ENCODE measurements at regions not wholly inside any gene's neighbourhood (a gene's known extent, or its start where the extent isn't known, plus 50 kb on each side); places are given as distances from the start of the nearest gene placed in this dataset.
"Not testable (repeated sequence)": the region's sequence is repeated elsewhere in the genome, so short reads cannot be mapped to it uniquely, and the experiment has no call there.

- no peaks in the 10 kb centered on the region for H3K4me1 Mint-ChIP-seq (ENCODE audit: low read depth)
- H3K9me3 Mint-ChIP-seq = peaks cover 12% of the 10 kb centered on the region
- H3K36me3 Mint-ChIP-seq (ENCODE audit: low read depth) = no peaks in the 10 kb centered on the region
- H3K27ac Mint-ChIP-seq = no peak overlapping the region
- H3K4me3 Mint-ChIP-seq = no peak overlapping the region
- peaks cover 6% of the 10 kb centered on the region for H3K27me3 Mint-ChIP-seq (ENCODE audit: low read depth)
Measured at GRCh38 chr3:14057701-14058100, 67.0 kb downstream of the CHCHD4 start.

DNA sequence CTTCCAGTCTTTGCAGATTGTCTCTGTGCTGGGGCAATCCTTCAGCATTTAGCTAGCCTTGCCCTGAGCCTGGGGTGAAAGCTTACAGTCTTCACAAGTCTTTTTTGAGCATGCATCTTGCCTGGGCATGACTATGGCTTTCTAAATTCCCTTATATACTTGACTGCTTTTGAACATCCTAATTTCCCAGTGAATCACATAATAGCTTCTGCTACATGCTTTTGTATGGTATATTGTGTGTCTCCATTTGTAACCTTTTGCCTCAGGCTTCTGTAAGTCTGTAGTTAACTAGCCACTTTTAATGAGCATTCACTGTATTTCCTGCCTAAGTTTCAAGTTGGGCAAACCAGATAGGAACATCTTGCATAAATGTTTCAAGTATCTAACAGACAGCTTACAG, 76.8 kb downstream of the CHCHD4 start:
- no peak overlapping the region for H3K4me3 Mint-ChIP-seq
- no peaks in the 10 kb centered on the region for H3K4me1 Mint-ChIP-seq (ENCODE audit: low read depth)
- H3K36me3 Mint-ChIP-seq (ENCODE audit: low read depth) = no peaks in the 10 kb centered on the region
- no peaks in the 10 kb centered on the region for H3K9me3 Mint-ChIP-seq
- H3K27ac Mint-ChIP-seq = no peak overlapping the region
- H3K27me3 Mint-ChIP-seq (ENCODE audit: low read depth) = peaks cover 9% of the 10 kb centered on the region

DNA sequence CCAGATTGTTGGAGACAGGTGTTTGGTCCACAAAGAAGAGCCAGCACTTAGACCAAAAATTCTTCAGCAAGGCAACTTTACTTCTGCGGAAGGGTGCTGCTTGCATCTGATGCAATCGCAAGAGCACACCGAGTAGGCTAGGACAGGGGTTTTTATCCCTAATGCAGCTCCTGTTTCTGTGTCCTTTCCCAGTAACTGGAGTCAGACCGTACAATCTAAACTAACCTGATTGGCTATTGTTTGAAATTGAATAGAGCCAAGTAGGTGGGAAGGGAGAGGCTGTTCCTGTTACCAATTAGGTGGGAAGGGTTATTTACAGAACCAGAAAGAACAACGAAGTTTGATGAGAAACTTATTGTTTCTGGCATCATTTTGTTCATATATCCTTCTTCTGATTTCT, 77.6 kb downstream of the CHCHD4 start:
- no peak overlapping the region for H3K27ac Mint-ChIP-seq
- H3K9me3 Mint-ChIP-seq = no peaks in the 10 kb centered on the region
- no peaks in the 10 kb centered on the region for H3K4me1 Mint-ChIP-seq (ENCODE audit: low read depth)
- H3K27me3 Mint-ChIP-seq (ENCODE audit: low read depth) = peaks cover 8% of the 10 kb centered on the region
- no peak overlapping the region for H3K4me3 Mint-ChIP-seq
- H3K36me3 Mint-ChIP-seq (ENCODE audit: low read depth) = no peaks in the 10 kb centered on the region

GRCh38 chr3:14042680-14043079, 82.0 kb downstream of the CHCHD4 start:
- H3K4me1 Mint-ChIP-seq (ENCODE audit: low read depth) = no peaks in the 10 kb centered on the region
- no peak overlapping the region for H3K4me3 Mint-ChIP-seq
- no peaks in the 10 kb centered on the region for H3K36me3 Mint-ChIP-seq (ENCODE audit: low read depth)
- H3K9me3 Mint-ChIP-seq = peaks cover 5% of the 10 kb centered on the region
- H3K27me3 Mint-ChIP-seq (ENCODE audit: low read depth) = peaks cover 5% of the 10 kb centered on the region
- H3K27ac Mint-ChIP-seq = no peak overlapping the region

DNA sequence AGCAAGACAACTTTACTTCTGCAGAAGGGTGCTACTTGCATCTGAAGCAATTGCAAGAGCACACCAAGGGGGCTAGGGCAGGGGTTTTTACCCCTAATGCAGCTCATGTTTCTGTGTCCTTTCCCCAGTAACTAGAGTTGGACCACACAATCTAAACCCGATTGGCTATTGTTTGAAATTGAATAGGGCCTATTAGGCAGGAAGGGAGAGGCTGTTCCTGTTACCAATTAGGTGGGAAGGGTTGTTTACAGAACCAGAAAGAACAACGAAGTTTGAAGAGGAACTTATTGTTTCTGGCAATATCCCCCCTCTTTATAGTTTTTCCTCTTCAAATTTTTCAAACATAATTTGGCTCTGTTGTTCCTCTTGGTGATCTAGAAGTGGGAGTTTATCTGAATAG, 85.5 kb downstream of the CHCHD4 start:
- Mint-ChIP-seq H3K36me3 (ENCODE audit: low read depth) (no peaks in the 10 kb centered on the region), H3K4me1 (ENCODE audit: low read depth) (no peaks in the 10 kb centered on the region), H3K27ac (no peak overlapping the region), H3K27me3 (ENCODE audit: low read depth) (peaks cover 5% of the 10 kb centered on the region), H3K4me3 (no peak overlapping the region), H3K9me3 (peaks cover 13% of the 10 kb centered on the region)

- Mint-ChIP-seq H3K9me3 (peaks cover 13% of the 10 kb centered on the region), H3K36me3 (ENCODE audit: low read depth) (no peaks in the 10 kb centered on the region), H3K4me1 (ENCODE audit: low read depth) (no peaks in the 10 kb centered on the region), H3K4me3 (no peak overlapping the region), H3K27ac (no peak overlapping the region), H3K27me3 (ENCODE audit: low read depth) (peaks cover 5% of the 10 kb centered on the region)
Measured at GRCh38 chr3:14037211-14037610, 87.5 kb downstream of the CHCHD4 start.

GRCh38 chr3:14033023-14033422, 91.6 kb downstream of the CHCHD4 start:
- Mint-ChIP-seq H3K4me3 (no peak overlapping the region), H3K4me1 (ENCODE audit: low read depth) (no peaks in the 10 kb centered on the region), H3K27ac (no peak overlapping the region), H3K36me3 (ENCODE audit: low read depth) (no peaks in the 10 kb centered on the region), H3K9me3 (peaks cover 13% of the 10 kb centered on the region), H3K27me3 (ENCODE audit: low read depth) (peaks cover 5% of the 10 kb centered on the region)

- Mint-ChIP-seq H3K27me3 (ENCODE audit: low read depth) (peaks cover 5% of the 10 kb centered on the region), H3K27ac (no peak overlapping the region), H3K9me3 (peaks cover 10% of the 10 kb centered on the region), H3K36me3 (ENCODE audit: low read depth) (no peaks in the 10 kb centered on the region), H3K4me1 (ENCODE audit: low read depth) (no peaks in the 10 kb centered on the region), H3K4me3 (no peak overlapping the region)
Measured at GRCh38 chr3:14031271-14031670, 93.4 kb downstream of the CHCHD4 start.

- not testable (repeated sequence) for H3K4me1 Mint-ChIP-seq (ENCODE audit: low read depth); H3K27ac Mint-ChIP-seq; H3K36me3 Mint-ChIP-seq (ENCODE audit: low read depth); H3K27me3 Mint-ChIP-seq (ENCODE audit: low read depth); H3K4me3 Mint-ChIP-seq
- H3K9me3 Mint-ChIP-seq = peaks cover 13% of the 10 kb centered on the region
Measured at GRCh38 chr3:14029390-14029995, 95.2 kb downstream of the CHCHD4 start.

DNA sequence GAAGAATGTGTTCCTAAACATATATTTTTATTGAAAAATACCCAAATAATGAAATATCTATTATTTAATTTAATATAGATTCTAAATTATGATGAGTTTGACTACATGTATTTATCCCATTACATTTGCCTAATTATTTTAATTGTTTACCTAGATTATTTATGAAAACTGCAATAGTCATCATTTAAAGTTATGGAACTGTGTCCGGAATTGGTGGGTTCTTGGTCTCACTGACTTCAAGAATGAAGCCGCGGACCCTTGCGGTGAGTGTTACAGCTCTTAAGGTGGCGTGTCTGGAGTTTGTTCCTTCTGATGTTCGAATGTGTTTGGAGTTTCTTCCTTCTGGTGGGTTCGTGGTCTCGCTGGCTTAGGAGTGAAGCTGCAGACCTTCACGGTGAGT, 96.5 kb downstream of the CHCHD4 start:
- not testable (repeated sequence) for H3K27ac Mint-ChIP-seq; H3K27me3 Mint-ChIP-seq (ENCODE audit: low read depth); H3K4me3 Mint-ChIP-seq; H3K4me1 Mint-ChIP-seq (ENCODE audit: low read depth); H3K36me3 Mint-ChIP-seq (ENCODE audit: low read depth)
- H3K9me3 Mint-ChIP-seq = peaks cover 25% of the 10 kb centered on the region

DNA sequence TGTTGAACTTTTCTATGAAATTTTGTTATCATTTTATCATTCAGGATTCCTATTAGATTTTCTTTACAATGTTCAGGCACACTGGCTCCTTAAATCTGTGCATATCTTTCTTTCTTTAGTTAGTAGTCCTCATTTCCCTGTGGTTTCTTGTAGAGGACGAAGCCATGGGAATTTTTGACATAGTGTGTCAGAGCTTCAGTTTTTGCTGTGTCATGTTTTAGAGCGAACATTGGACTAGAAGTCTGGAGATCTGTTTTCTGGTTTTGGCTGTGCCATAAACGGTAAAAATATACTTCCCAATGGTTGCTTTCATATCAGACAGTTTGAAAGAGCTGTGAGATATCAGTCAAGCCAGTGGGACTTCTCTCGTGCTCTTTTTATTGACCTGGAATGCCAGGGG, 105.2 kb downstream of the CHCHD4 start:
- Mint-ChIP-seq H3K9me3 (peaks cover 19% of the 10 kb centered on the region), H3K4me1 (ENCODE audit: low read depth) (no peaks in the 10 kb centered on the region), H3K36me3 (ENCODE audit: low read depth) (no peaks in the 10 kb centered on the region), H3K27ac (no peak overlapping the region), H3K27me3 (ENCODE audit: low read depth) (peaks cover 5% of the 10 kb centered on the region), H3K4me3 (no peak overlapping the region)

DNA sequence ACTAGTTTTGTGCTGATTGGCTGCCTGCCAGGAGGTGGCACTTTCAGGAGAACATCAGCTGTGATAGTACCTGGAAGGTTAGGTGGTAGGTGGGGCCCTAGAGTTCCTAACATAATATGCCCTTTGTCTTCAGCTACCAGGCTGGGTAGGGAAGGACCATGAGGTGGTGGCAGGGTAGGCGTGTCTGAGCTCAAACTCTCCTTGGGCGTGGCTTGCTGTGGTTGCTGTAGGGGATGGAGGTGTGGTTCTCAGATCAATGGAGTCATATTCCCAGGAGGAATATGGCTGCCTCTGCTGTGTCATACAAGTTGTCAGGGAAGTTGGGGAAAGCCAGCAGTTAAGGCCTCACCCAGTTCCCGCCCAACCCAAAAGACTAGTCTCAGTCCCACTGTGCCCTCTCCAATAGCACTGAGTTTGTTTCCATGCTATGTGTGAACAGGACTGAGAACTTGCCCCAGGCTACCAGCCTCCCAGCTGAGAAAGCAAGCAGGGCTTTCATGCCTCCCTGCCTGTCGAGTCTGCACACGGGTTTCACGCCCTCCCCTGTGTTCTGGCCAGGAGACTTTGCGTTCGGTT, 107.7 kb downstream of the CHCHD4 start:
- peaks cover 5% of the 10 kb centered on the region for H3K27me3 Mint-ChIP-seq (ENCODE audit: low read depth)
- H3K27ac Mint-ChIP-seq = no peak overlapping the region
- H3K9me3 Mint-ChIP-seq = peaks cover 8% of the 10 kb centered on the region
- no peak overlapping the region for H3K4me3 Mint-ChIP-seq
- H3K36me3 Mint-ChIP-seq (ENCODE audit: low read depth) = no peaks in the 10 kb centered on the region
- H3K4me1 Mint-ChIP-seq (ENCODE audit: low read depth) = no peaks in the 10 kb centered on the region

- no peaks in the 10 kb centered on the region for H3K4me1 Mint-ChIP-seq (ENCODE audit: low read depth)
- no peaks in the 10 kb centered on the region for H3K9me3 Mint-ChIP-seq
- H3K4me3 Mint-ChIP-seq = no peak overlapping the region
- H3K27ac Mint-ChIP-seq = no peak overlapping the region
- H3K27me3 Mint-ChIP-seq (ENCODE audit: low read depth) = peaks cover 4% of the 10 kb centered on the region
- no peaks in the 10 kb centered on the region for H3K36me3 Mint-ChIP-seq (ENCODE audit: low read depth)
Measured at GRCh38 chr3:14007006-14007405, 117.7 kb downstream of the CHCHD4 start.

DNA sequence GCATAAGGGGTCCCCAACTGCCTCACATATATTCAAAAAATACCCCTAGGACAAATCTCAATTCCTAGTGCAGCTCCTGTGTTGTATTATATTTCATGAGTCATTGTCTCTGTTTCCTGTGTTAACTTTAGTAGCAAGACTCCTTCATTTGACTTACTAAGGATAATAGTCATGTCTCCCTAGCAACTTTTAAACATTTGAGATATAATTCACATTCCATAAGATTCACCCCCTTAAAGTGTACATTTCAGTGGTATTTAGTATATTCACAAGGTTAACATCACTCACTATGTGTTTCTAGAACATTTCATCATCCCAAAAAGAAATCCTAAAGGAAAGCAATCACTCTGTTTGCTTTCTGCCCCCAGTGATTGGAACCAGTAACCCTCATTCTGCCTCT, 121.3 kb upstream of the WNT7A start:
- no peak overlapping the region for H3K4me3 Mint-ChIP-seq
- H3K9me3 Mint-ChIP-seq = no peaks in the 10 kb centered on the region
- no peaks in the 10 kb centered on the region for H3K27me3 Mint-ChIP-seq (ENCODE audit: low read depth)
- H3K36me3 Mint-ChIP-seq (ENCODE audit: low read depth) = no peaks in the 10 kb centered on the region
- no peaks in the 10 kb centered on the region for H3K4me1 Mint-ChIP-seq (ENCODE audit: low read depth)
- no peak overlapping the region for H3K27ac Mint-ChIP-seq

DNA sequence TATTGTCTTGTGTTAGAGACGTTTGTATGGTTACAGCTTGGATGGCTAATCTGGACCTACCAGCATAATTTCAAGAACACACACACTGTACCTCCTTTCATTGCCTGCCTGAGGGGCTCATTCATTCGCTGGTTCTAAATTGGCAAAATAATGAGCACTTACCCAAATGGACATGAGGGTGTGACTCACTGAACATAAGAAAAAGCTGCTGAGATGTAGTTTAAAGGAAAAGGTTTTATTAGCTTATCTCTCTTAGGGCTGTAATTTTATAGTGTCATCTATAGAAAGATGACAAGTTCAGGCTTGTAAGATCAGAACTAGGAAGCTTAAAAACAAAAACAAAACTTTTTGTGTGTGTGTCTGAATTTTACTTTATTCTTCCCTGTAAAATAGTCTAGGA, 120.7 kb upstream of the WNT7A start:
- H3K27me3 Mint-ChIP-seq (ENCODE audit: low read depth) = no peaks in the 10 kb centered on the region
- no peaks in the 10 kb centered on the region for H3K4me1 Mint-ChIP-seq (ENCODE audit: low read depth)
- H3K27ac Mint-ChIP-seq = no peak overlapping the region
- H3K9me3 Mint-ChIP-seq = peaks cover 3% of the 10 kb centered on the region
- no peaks in the 10 kb centered on the region for H3K36me3 Mint-ChIP-seq (ENCODE audit: low read depth)
- H3K4me3 Mint-ChIP-seq = no peak overlapping the region

DNA sequence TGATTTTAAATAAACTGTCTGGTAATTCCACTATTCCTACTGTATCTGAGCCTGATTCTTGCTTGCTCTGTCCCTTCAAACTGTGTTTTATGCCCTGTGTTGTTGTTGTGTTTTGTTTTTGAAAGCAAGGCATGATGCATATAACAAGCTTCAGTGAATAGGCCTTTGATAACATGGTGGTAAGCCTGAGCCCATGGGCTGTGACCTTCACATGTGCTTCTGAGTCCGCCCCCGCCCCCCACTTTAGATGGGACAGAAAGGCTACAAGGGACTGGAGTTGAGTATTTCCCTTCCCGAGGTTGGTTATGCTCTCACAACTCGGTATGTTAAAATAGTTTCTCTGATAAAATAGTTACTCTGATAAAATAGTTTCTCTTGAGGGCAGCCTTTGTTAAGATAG, 119.0 kb upstream of the WNT7A start:
- H3K27ac Mint-ChIP-seq = no peak overlapping the region
- H3K9me3 Mint-ChIP-seq = peaks cover 7% of the 10 kb centered on the region
- no peak overlapping the region for H3K4me3 Mint-ChIP-seq
- H3K36me3 Mint-ChIP-seq (ENCODE audit: low read depth) = no peaks in the 10 kb centered on the region
- no peaks in the 10 kb centered on the region for H3K4me1 Mint-ChIP-seq (ENCODE audit: low read depth)
- H3K27me3 Mint-ChIP-seq (ENCODE audit: low read depth) = no peaks in the 10 kb centered on the region

Data from T-helper 1 cell treated with Interleukin-12 subunit alpha and Interleukin-12 subunit beta and Interleukin-4 antibody, amounts not matched to agents 30 μg/mL and 1 μg/mL, for 36 hours (primary cell).